Fibroblast of villous mesenchyme (primary cell): ENCODE measurements at regions not wholly inside any gene's neighbourhood (a gene's known extent, or its start where the extent isn't known, plus 50 kb on each side); places are given as distances from the start of the nearest gene placed in this dataset.
"Not testable (repeated sequence)": the region's sequence is repeated elsewhere in the genome, so short reads cannot be mapped to it uniquely, and the experiment has no call there.

ENCODE experiments used
- DNase-seq: peaks from one replicate; pipeline ENCODE4 v3.0.0-alpha.2; 2010; ENCODE audit warnings: low read depth
- H3K4me3 ChIP-seq: 2 replicates; pipeline ENCODE4 v1.5.1; 2011; ENCODE audit warnings: low read depth, mild to moderate bottlenecking, low read length
- TF ChIP-seq, protein P1 (sequence below): IDR thresholded peaks from 2 replicates; pipeline ENCODE4 v1.5.1; 2012; ENCODE audit warnings: low read depth, mild to moderate bottlenecking, low read length; ENCODE audit not compliant: insufficient read depth

GRCh38 chr4:12499693-12500092 lies 984.4 kb downstream of the RAB28 start:
- TF ChIP-seq, protein P1, sequence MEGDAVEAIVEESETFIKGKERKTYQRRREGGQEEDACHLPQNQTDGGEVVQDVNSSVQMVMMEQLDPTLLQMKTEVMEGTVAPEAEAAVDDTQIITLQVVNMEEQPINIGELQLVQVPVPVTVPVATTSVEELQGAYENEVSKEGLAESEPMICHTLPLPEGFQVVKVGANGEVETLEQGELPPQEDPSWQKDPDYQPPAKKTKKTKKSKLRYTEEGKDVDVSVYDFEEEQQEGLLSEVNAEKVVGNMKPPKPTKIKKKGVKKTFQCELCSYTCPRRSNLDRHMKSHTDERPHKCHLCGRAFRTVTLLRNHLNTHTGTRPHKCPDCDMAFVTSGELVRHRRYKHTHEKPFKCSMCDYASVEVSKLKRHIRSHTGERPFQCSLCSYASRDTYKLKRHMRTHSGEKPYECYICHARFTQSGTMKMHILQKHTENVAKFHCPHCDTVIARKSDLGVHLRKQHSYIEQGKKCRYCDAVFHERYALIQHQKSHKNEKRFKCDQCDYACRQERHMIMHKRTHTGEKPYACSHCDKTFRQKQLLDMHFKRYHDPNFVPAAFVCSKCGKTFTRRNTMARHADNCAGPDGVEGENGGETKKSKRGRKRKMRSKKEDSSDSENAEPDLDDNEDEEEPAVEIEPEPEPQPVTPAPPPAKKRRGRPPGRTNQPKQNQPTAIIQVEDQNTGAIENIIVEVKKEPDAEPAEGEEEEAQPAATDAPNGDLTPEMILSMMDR = no peak
- no peak overlapping the region for H3K4me3 ChIP-seq
- DNase-seq = no peak

- TF ChIP-seq, protein P1 = no peak
- DNase-seq = no peak
- no peak overlapping the region for H3K4me3 ChIP-seq
Observed at GRCh38 chr4:12495211-12495610, 988.9 kb downstream of the RAB28 start.

GRCh38 chr4:12492730-12493393 lies 991.3 kb downstream of the RAB28 start:
- TF ChIP-seq, protein P1 = no peak
- DNase-seq = no peak
- H3K4me3 ChIP-seq = no peak overlapping the region

GRCh38 chr4:12488672-12489071 lies 995.5 kb downstream of the RAB28 start:
- no peak for DNase-seq

GRCh38 chr4:12487000-12487399 lies 997.1 kb downstream of the RAB28 start:
- TF ChIP-seq, protein P1 = no peak
- no peak for DNase-seq
- no peak overlapping the region for H3K4me3 ChIP-seq

More at GRCh38 chr4:12488672-12489071, 995.5 kb downstream of the RAB28 start:
- no peak overlapping the region for H3K4me3 ChIP-seq
- TF ChIP-seq, protein P1 = no peak

- DNase-seq = no peak
- H3K4me3 ChIP-seq = no peak overlapping the region
- TF ChIP-seq, protein P1 = no peak
Observed at GRCh38 chr4:12472087-12472486, 1012.1 kb downstream of the RAB28 start.

- TF ChIP-seq, protein P1 = no peak
- DNase-seq = no peak
- no peak overlapping the region for H3K4me3 ChIP-seq
Observed at GRCh38 chr4:12471193-12471592, 1012.9 kb downstream of the RAB28 start.

DNA sequence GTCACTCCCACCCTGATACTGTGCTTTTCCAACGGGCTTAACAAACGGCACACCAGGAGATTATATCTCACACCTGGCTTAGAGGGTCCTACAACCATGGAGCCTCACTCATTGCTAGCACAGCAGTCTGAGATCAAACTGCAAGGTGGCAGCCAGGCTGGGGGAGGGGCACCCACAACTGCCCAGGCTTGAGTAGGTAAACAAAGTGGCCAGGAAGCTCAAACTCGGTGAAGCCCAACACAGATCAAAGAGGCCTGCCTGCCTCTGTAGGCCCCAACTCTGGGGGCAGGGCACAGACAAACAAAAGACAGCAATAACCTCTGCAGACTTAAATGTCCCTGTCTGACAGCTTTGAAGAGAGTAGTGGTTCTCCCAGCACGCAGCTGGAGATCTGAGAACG lies 1022.6 kb downstream of the RAB28 start:
- not testable (repeated sequence) for DNase-seq, H3K4me3 ChIP-seq
